Left colon (tissue), 2 donors: ENCODE measurements at regions not wholly inside any gene's neighbourhood (a gene's known extent, or its start where the extent isn't known, plus 50 kb on each side); places are given as distances from the start of the nearest gene placed in this dataset.
"Not testable (repeated sequence)": the region's sequence is repeated elsewhere in the genome, so short reads cannot be mapped to it uniquely, and the experiment has no call there.

ENCODE experiments used
- ATAC-seq: fragments of 200-7000 bp; cut with Tn5 transposase; one replicate; pipeline ENCODE4 v1.9.1; 2020; ENCODE audit warnings: mild to moderate bottlenecking, moderate library complexity
- DNase-seq, 2 donors: peaks; one replicate each; pipeline ENCODE4 v3.0.0-alpha.2; 2020
- intact Hi-C, 2 donors: fragments of 100-400 bp; cut with DNase I in 1 of 2; cut with micrococcal nuclease in 1 of 2; formaldehyde crosslinking; loops; one replicate each; pipeline versions ENCODE4 v1.11.2 to v1.14.0; 2022; cut with DNase I, micrococcal nuclease
- donor health status: DM: no; HTN: no; CAD: no.
- donor health status: DM: yes; HTN: yes; CAD: no.

DNA sequence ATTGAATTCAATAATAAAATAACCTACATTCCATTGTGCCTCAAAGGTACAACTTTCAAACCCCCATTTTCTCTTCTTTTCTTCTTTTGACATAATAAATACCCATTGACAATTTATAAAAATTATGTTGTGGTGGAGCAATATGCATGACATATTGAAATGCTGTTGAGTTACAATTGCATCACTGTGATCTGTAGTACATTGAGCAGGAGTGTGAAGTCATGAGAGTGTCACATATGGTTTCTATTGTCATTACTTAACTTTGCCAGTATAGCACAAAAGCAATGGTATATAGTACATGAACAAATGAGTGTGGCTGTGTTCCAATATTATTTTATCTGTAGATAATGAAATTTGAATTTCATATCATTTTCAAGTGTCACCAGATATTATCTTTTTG lies 441.3 kb downstream of the GJA1 start:
- DNase-seq = no peak
- no peak for ATAC-seq
- intact Hi-C loops = no loop called here

DNA sequence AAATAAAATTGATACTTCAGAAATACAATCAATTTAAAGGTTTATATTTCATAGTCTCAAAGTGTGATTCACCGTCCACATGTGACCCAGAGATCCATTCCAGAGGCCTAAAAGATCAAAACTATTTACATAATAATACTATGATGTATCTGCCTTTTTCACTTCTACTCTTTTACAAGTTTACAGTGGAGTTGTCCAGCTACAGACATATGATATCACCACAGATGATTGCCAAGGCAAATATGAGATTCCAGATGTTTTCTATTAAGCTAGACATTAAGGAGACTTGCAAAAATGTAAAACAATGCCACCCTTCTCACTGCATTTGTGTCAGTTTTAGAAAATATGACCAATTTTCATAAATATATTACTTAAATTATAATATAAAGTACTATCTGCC lies 443.7 kb downstream of the GJA1 start:
- ATAC-seq (no peak), DNase-seq (no peak)
- intact Hi-C loops = no loop called here

DNA sequence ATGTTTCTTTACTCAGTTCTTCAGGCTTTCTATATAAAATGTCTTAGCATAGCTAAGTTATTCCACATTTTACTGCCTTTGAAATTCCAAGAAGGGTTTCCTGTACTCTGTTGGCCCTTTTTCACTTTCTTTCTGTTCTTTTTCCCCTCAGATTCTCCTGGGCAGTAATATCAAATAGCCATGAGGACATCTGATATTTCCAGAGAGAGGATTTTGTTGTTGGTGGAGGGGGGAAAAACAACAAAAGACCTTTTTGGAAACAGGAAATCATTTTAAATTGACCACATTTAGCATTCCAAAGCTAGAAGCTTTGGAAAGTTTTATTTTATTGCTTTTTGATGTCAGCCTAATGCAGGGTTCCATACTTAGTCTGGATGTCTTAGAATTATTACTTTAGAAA lies 445.4 kb downstream of the GJA1 start:
- no peak for DNase-seq
- no peak for ATAC-seq
- intact Hi-C loops = no loop called here

DNA sequence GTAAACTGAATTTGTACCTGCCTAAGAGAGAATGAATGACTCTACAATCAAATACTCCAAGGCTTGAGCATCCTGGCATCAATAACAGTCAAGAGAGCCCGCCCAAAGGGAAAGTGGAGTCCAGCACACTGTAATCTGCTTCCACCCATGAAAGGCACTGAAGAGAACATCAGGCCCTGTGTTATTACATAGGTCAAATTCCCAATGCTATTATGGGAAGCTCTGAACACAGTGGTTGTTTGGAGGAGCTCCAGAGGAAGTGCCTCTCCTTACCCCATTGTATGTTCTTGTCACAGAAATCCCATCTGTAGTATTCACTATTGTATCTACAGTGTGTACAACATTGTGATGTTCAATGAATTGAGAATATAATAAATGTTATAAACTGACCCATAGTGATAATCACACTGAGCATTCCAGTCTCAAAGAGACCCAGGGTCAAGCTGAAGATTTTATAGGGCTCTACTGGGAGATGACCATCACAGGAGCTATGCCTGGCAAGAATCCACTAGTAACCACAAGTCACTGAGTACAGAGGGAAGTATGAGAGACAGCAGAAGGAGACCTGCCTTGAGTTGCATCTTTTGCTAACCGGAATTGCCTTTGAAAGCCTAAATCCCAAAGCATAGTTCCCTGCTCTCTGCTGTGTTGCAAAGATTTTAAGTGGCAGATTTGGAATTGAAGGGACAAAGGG lies 446.7 kb downstream of the GJA1 start:
- intact Hi-C loops = no loop called here
- ATAC-seq = no peak
- DNase-seq = no peak

DNA sequence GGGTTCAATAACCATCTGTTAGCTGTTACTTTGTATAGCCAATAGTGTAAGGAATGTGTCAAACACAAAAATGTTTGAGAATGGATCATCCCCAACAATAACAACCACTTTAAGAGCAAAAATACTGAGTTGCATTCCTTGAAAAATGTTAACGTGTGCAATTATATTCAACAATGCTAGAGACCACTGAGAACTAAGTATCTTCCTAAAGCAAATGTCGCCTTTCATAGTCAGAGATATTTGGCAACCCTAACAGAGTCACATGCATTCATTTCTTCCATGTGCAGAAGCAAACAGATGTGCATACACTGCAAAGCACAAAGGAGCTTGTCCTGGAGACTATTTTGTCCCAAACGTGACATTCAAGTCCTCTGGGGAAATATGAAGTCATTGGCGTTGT lies 448.6 kb downstream of the GJA1 start:
- intact Hi-C loops = no loop called here
- DNase-seq = no peak
- no peak for ATAC-seq

DNA sequence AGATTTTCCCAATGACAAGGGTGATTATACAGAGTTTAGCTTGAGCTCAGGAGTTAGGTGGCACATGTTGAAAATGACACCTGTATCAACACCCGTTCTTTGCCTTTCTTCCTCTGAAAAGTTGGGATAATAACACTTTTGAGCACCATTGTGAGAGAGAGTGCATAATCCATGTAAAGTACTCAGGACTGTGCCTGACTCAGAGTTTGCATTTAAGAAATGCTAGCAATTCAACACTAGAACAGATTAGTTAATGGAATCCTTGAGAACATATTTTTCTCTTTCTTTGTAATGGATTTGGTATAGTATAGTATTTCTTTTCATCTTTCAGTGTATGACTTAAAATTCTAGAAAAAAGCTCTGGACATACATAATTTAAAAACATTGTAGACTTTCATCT lies 449.2 kb downstream of the GJA1 start:
- ATAC-seq (no peak), DNase-seq (no peak)
- intact Hi-C loops = no loop called here

DNA sequence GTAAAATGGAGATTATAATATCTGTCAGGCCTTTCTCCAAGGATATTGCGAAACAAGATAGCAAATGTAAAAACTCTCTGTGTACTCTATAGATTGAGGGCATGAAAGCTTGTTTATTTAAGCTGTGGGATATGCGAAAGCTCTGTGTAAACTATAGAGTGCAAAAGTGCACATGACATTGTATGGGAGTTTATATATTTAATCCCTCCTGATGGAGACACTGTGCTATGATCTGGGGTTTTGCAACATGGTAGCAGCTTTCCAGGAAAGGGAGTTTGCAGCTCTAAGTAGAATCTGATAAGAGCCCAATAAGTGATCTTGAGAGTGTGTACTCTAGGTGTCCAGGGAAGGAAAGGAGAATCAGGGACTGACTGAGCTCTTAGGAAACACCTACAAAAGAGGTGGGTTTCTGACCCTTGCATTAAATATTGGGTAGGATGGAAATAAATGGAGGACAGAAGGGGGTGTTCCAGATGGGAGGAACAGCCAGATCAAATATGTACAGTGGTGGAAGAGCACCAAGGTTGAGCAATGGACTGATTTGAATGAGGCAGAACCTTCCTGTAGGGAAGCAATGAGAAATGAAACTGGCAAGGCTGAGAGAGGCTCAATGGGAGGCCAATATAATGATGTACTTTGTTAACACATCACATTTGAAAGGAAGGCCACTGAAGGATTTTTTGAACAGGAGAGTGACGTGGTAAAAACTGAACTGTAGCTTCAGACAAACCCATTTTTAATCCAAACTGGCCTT lies 450.1 kb downstream of the GJA1 start:
- DNase-seq (no peak), ATAC-seq (no peak)
- intact Hi-C loops = no loop called here

DNA sequence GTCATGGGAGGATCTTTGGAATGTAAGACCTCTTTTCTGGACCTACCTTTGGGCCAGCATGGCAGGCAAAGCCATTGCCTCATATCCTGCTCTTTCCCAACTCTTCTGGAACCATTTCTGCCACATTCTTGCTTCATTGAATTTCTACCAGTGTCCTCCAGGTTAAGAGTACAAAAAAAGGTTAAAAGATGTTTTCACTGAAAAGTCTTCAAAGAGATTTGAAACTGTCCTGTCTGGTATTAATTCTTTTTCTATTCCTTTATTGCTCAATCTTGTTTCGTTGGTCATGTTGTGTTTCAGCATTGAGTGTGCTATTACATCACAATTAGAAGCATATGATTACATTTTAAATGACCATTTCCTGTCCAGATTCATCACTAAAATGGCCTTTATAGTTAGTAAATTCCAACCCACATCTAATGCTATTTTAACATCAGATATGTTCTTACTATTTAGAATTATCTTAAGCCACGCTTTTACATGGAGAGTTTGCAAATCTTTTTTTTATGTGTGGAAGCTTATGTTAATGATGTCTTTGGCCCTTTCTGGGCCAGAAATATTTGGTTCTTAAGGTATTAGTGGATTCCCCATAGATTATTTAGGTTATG lies 450.9 kb downstream of the GJA1 start:
- no peak for DNase-seq
- intact Hi-C loops = no loop called here
- no peak for ATAC-seq

DNA sequence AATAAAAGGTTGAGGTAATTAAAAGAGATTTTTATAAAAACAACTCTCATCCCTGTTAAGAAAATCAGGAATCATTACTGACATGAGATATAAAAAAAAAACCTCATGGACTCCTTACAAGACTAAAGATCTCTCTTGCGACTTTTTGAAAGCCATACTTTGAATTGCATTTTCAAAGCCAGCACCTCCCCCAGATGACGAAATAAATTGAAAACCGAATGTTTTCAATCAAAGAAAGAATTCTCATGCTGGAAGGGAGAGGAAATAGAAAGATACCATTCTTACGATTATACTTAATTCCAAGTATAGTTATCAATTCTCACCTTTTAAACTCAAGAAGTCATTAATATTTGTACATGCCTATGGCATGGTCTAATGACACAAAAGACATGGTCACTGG lies 452.3 kb downstream of the GJA1 start:
- ATAC-seq (no peak), DNase-seq (no peak)
- intact Hi-C loops = no loop called here

DNA sequence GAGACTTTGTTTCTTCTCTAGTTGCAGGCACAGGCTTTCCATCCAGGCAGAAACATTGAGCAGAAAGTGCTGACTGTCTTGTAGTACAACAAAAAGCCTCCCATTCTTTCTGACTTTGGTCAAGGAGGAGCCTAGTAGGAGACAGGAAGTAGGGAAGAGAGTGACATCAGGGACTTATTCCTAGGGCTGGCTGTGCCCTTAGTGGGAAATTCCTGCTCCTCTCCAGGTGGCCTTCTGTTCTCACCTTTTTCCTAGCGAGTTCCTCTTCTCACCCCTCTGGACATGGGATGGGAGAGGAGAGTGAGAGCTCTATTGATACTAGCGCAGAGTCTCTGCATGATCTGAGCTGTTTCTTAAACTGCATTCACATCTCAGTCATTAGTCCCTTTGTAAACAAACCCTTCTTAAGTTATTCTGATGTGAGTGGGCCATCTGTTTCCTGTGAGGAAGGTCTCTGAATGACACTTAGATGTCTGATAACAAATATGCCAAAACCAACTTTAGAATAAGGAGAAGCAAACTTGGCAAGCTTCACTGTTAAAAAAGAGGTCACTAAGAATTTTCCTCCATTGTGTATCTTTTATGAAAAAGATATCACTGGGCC lies 455.0 kb downstream of the GJA1 start:
- no peak for ATAC-seq
- no peak for DNase-seq
- intact Hi-C loops = no loop called here

DNA sequence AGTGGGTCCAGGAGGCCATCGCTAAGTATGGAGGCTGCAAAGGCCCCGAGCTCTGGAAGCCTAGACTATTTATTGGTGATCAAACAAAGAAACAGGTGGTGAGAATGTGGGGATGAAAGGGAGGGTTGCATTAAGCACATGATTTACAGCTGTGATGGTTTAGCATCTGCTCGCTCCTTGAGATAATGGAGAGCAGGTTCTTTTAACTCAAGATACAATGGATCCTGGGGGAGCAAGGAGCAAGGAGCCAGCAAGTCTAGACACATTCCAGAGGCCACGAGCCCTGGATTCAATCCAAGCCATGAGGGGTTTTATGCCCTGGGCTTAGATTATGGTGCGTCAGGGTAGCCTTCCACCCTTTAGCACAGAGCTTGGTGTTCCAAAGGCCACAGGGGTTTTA lies 460.3 kb downstream of the GJA1 start:
- ATAC-seq, intact Hi-C loops, DNase-seq: not testable (repeated sequence)

DNA sequence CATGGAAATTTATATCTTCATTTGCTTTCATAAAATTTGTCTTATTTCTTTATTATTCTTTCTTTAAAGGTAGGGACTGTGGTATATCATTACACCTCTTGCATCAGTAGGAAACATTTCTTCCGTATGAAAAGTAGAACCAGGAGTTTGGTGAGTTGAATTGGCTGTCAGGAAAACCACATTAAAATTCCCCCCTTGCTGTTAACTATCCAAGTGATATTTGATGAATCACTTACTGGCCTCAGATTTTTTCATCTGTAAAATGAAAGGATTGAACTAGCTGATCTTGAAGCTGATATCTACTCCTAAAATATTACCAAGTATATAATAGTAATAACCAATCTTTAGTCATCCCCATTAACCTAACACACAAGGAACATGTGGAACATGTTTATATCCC lies 460.9 kb downstream of the GJA1 start:
- intact Hi-C loops = no loop called here
- DNase-seq (no peak), ATAC-seq (no peak)

DNA sequence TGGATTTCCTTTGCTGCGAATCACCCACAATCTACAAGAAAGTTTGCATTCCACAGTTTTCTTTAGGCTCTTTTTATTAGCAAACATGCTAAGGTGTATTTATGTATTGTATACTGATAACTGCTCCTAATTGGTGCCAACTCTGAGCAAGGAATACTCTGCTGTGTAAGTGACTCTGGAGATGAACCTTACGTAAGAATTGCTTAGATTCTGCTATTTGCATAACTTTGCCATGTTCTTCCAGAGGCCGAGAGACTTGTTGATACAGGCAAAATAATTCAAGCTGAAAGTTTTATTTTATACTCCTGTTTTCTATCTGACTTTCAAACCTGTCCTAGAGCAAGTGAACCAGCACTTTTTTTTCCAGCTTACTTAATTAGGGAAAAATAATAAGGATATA lies 461.3 kb downstream of the GJA1 start:
- ATAC-seq (no peak), DNase-seq (no peak)
- intact Hi-C loops = no loop called here

DNA sequence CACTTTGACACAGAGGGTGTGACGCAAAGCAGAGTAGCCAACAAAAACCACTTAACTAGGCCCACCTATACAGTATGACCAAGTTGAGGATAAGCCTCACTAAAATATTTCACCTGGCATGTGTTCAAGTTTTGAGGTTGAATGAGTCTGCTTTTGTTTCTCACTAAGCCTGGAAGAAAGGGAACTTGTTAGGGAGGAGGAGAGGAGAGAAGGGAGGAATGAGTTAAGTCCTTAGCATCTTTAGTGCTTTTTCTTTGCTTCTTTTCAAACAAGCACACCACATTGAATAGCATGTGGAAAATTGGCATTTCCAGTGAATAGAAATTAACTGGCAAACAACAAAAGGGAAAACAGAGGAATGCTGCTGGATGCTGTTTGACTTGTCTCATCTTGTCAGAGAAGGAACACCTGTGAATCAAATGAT lies 461.9 kb downstream of the GJA1 start:
- no peak for ATAC-seq
- intact Hi-C loops = no loop called here
- DNase-seq = no peak

DNA sequence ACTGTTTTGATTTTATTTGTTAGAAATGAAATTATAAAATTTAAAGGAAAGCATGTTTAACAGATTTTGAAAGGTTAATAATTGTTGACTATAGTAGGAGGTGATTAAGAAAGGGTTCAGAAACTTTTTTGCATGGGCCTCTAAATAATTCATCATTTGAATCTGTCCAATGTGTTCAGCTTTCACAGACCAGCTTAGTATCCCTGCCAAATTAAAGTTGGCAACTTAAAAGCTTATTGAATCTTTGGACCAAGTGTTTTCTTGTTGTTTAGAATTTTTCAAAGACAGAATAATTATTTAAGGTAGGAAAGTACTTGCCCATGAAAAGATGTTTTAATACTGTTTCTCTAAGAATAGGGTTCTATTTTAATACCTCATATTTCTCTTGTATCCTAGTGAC lies 466.0 kb downstream of the GJA1 start:
- intact Hi-C loops = no loop called here
- no peak for DNase-seq
- no peak for ATAC-seq

DNA sequence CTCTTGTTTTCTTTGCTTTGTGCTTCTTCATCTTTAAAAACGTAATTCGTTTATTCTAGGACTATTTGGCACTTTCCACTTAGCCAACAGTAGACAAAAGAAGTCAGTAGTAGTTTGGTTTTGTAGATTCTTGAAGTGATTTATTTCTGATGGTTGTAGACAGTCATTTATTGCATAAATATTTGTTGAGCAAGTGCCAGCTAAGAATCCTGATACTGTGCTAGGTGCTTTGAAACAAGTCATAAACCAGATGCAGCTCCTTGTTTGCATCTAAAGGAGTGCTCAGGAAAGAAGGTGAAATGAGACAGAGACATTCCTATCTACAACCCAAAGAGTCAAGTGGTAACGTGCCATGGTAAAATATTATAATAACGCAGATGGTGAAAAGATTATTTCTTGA lies 469.1 kb downstream of the GJA1 start:
- no peak for ATAC-seq
- DNase-seq = no peak
- intact Hi-C loops = no loop called here

DNA sequence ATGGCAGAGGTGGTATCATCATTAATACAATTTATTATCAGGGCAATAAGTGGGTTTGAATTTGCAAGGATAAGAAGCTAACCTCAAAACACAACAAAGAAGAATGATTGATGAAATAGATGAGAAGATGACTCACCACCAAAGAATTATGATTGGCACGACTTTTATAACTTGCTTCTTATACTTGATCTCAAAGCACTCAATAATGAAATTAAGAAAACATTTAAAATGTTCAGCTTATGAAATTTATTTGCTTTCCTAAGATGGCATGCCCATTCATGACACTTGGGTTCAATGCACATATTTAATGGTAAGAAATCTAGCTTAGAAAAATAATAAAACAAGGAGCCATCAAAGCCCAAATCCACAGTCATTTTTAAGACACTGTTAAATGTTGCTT lies 477.5 kb downstream of the GJA1 start:
- ATAC-seq = no peak
- intact Hi-C loops = no loop called here

DNA sequence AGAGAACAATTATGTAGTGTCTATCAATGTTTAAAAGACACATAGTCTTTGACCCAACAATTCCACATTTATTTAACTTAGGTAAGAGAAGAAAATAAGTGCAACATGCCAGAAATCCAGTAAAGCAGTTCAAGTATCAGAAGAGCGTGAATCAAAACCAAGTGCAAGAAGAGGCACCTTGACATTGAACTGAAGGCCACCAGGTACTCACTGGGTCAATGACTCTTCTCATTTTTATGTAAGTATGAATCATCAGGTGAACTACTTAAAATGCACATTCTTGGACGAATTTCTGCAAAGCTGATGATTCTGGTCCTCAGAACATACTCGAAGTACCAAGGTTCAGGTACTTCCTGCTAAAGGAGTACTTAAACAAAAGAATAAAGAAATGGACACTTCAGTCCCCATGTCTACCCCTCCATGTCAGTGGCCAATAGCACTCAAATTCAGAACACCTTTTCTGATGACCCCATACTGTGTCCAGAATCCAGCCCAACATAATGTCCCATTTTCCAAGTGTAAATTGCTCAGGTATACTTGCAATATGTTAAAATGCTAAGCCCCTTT lies 481.9 kb downstream of the GJA1 start:
- intact Hi-C loops = no loop called here
- ATAC-seq (no peak), DNase-seq (no peak)

More for the DNA sequence above, 477.5 kb downstream of the GJA1 start:
- no peak for DNase-seq

DNA sequence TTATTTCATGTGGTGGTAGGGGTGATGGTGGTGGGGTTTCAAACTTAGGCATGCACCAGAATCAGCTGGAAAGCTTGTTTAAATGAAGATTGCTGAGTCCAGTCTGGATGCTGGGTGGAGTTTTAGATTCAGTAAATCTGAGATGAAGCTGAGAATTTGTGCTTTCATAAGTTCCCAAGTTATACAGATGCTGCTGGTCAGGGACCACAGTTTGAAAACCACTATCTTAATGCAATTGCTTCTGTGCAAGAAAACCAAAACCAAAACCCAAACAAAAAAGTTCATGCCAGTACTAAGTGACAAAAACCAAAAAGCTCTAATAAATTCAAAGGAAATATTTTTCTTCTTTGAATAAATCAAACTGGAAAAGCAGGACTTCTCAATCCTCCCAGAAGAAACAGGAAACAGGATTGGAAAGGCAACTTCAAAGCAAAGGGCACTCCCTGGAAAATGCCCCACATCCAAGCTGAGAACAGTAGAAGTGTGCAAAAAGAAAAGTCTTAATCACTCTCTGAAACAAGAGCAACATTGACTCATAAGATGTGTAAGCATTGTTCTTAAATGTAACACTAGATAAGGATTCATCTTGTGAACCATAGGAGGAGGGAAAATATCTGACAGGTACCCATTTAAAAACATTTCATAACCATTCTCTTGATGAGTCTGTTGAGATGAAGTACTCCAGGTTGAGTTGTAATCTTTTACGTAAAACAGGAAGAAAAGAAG lies 481.5 kb upstream of the HSF2 start:
- ATAC-seq (no peak), DNase-seq (no peak)
- intact Hi-C loops = no loop called here
